Astrocyte of the hippocampus (primary cell): ENCODE measurements at regions not wholly inside any gene's neighbourhood (a gene's known extent, or its start where the extent isn't known, plus 50 kb on each side); places are given as distances from the start of the nearest gene placed in this dataset.
"Not testable (repeated sequence)": the region's sequence is repeated elsewhere in the genome, so short reads cannot be mapped to it uniquely, and the experiment has no call there.

Source experiments
- DNase-seq: peaks from one replicate; pipeline ENCODE4 v3.0.0; 2011; ENCODE audit warnings: low read depth, low spot score

DNA sequence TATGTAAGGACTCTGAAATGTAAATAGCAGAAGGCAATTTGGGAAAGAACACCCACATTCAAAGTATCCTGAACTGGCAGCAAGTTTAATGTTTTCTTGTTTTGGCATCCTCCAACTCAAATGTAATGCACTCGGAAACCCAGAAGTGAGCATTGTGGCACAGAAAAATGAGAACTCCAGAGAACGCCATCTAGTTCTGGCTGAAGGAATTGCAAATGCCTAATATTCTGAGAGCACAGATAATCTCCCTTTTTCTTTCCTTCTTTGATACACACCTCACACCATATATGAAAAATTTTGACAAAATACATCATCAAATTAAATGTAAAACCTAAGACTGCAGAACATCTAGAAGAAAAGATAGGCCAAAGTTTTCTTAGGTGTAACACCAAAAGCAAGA lies 52.1 kb downstream of the PWWP3B start:
- DNase-seq: no peak

DNA sequence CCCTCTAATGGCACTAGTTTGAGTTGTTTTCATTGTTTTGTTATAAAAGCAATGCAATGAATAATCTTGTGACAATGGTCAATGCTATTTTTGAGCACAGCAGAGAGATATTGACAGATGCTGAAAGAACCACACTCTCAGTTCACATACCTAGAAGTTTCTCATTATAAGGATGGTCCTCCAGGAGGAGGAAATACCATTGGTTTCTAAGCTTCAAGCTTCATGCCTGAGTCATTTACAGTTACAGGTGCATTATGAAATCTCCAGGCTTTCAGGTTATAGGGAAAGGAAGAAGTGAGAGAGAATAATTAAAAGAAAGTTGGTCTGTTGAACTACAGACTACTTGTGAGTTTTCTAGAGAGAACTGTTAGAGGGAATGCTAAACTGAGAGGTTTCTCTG lies 75.3 kb downstream of the PWWP3B start:
- no peak for DNase-seq

- DNase-seq: peak; percentile 11
Observed at GRCh38 chrX:106246511-106246910, 78.4 kb downstream of the PWWP3B start.

- DNase-seq: peak; percentile 23
Observed at GRCh38 chrX:106247162-106247561, 79.1 kb downstream of the PWWP3B start.

GRCh38 chrX:106249706-106250379 lies 81.7 kb downstream of the PWWP3B start:
- DNase-seq: no peak

- peak; percentile 39 for DNase-seq
Observed at GRCh38 chrX:106263817-106264216, 95.7 kb downstream of the PWWP3B start.

GRCh38 chrX:106273947-106274587 lies 106.0 kb downstream of the PWWP3B start:
- DNase-seq: not testable (repeated sequence)

DNA sequence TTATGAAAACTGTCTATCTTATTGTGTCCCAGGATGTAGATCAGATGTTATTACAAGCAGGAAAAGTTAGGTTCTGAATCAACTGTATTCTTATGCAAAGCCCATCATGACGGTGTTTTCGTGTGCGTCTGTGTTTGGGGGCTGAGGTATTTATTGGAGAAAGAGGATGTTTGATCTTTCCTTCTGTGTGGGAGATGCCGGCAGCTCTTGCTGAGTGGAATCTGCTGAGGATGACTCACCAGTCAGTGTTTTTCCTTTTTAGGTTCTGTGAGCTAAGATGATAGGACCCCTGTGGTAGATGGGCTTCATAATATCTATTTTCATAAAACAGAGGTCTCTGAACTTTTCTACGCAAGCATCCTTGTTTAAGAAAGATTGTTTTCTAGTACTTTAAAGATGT lies 107.1 kb downstream of the PWWP3B start:
- not testable (repeated sequence) for DNase-seq

DNA sequence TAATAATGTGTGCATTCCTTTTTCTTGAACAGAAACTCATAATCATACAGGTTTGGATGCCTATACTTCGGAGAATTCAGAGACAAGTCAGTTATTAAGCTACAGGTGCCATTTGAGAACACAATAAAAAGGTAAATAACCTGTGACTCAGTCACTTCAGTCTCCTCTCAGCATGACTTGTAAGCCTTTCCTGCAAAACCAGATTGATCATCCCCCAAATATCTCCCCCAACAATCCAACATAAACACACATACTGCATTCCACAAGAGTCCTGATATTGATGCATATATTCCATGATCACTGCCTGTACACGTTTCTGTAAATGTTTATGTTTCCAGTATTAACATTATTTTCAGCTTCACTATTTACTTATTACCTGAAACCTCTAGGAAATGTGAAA lies 110.8 kb downstream of the PWWP3B start:
- DNase-seq: no peak

DNA sequence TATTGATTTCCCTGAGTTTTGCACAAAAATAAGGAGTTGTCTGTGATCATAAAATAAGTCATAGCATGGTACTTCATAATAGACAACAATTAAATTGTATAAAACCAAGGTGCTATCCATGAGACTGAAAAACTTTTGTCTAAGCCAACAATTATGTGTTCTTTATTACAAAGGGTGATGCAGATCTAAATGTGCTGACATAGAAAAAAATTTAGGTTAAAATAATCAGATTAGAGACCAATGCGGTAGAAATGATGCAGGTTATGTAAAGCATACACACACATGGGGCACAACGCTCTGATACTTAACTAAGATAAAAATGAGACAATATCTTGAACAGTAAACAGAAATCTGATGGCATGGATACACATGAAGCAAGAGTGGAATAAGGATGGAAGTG lies 113.3 kb downstream of the PWWP3B start:
- no peak for DNase-seq

DNA sequence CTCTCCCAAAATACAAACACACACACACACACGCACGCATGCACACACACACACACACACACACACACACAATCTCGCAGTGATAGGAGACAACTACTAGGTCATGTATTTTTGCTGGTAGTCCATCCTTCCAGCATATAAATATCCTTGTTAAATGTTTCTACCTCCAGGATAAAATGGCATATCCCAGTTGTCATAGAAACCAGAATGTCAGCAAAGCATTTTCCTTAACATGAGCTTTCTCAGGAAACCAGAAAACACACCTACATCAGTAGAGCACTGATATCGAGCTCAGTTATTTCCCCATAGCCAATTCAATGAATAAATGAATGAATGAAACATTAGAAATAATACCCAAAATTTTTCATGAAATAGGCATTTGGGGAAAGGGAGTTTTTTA lies 115.7 kb downstream of the PWWP3B start:
- DNase-seq: no peak

GRCh38 chrX:106284431-106285025 lies 116.4 kb downstream of the PWWP3B start:
- no peak for DNase-seq

GRCh38 chrX:106286053-106286650 lies 118.0 kb downstream of the PWWP3B start:
- no peak for DNase-seq

DNA sequence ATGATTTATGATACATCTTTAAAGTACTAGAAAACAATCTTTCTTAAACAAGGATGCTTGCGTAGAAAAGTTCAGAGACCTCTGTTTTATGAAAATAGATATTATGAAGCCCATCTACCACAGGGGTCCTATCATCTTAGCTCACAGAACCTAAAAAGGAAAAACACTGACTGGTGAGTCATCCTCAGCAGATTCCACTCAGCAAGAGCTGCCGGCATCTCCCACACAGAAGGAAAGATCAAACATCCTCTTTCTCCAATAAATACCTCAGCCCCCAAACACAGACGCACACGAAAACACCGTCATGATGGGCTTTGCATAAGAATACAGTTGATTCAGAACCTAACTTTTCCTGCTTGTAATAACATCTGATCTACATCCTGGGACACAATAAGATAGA lies 122.7 kb downstream of the PWWP3B start:
- not testable (repeated sequence) for DNase-seq

DNA sequence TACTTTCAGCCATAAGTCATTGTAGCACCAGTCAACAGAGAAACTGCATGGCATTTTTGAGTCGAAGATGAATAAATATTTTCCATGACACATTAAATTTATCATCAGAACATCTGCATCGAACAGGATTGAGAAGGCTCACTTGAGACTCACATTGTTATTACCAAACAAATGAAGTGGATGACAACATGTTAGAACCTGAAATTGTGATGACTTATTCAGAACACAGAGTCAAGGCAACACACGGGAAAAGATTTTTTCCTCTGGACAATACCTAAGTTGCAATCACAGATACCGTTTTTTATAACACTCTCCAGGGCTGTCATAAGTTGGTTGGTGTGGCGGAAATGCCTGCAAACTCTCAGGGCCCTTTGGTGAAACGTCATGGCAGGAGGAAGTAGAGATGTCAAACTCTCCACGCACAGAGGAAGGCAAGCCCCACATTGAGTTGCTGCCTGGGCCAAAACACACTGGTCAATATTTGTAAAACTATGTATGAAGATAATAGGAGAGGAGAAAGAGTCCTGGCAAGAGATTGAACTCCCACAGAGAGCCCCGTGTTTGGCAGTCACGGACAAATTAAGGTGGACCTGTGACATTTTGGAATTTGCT lies 123.8 kb downstream of the PWWP3B start:
- not testable (repeated sequence) for DNase-seq

- DNase-seq: peak; percentile 11
Observed at GRCh38 chrX:106300239-106300638, 132.1 kb downstream of the PWWP3B start.

DNA sequence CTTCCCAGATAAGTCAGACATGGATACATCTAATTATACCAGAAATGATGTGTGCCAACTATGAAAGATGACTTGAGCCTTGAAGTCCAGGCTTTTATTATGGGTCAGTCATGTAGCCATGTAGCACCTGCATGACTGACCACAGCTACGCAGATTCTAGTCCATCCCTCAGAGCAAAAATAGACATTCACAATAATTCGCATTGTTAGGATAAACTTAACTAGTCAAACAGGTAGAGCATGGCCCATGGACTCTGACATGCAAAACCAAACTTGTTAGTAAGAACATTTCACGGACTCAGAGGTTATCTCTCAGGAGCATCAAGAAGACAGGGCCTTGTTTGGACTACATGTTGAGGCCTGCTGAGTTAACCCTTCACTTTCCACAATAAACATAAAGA lies 132.6 kb downstream of the PWWP3B start:
- DNase-seq: no peak

- peak; percentile 61 for DNase-seq
Observed at GRCh38 chrX:106302304-106302703, 134.2 kb downstream of the PWWP3B start.

GRCh38 chrX:106306391-106306947 lies 138.4 kb downstream of the PWWP3B start:
- no peak for DNase-seq

GRCh38 chrX:106323357-106323756 lies 155.3 kb downstream of the PWWP3B start:
- DNase-seq: no peak

DNA sequence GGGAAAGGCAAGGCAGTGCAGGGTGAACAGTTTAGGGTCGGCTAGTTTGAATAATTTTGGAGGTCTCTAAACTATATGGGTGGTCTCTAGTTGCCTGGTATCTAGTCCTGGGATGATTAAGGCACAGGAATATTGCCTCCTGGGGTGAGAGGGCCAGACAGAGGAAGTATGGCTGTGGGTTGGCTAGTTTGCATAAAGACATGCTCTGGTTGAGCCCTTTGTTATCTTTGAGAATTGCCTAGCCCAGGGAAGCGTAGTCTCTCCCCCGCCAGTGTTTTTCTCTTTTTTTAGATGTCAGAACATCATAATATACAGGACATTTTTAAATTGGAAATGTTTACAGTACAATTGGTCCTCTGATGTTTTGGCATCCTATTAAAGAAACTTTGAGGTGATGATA lies 163.5 kb downstream of the PWWP3B start:
- DNase-seq: no peak

- DNase-seq: no peak
Observed at GRCh38 chrX:106341823-106342222, 173.7 kb downstream of the PWWP3B start.
